ENCODE measurements at regions not wholly inside any gene's neighbourhood (a gene's known extent, or its start where the extent isn't known, plus 50 kb on each side); places are given as distances from the start of the nearest gene placed in this dataset.

DNA sequence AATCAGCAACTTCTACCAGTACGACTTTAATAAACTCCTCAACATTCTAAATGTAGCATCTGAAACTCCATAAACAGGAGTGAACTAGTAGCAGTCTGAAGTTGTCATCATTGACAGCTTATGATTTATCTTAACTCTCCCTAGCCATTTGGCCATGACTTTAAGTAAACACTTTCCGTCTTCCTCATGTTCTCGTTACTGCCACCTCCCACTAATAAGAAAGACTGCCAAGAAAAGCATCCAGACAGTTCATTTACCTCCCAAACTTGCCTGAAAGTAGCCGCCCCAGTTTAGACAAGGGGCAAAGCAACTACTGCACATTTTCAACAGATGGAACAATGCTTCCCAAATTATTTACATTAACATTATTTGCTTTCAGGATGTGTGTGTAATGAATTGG is 287.5 kb downstream of the OSR1 start:
- TF ChIP-seq, protein P1, sequence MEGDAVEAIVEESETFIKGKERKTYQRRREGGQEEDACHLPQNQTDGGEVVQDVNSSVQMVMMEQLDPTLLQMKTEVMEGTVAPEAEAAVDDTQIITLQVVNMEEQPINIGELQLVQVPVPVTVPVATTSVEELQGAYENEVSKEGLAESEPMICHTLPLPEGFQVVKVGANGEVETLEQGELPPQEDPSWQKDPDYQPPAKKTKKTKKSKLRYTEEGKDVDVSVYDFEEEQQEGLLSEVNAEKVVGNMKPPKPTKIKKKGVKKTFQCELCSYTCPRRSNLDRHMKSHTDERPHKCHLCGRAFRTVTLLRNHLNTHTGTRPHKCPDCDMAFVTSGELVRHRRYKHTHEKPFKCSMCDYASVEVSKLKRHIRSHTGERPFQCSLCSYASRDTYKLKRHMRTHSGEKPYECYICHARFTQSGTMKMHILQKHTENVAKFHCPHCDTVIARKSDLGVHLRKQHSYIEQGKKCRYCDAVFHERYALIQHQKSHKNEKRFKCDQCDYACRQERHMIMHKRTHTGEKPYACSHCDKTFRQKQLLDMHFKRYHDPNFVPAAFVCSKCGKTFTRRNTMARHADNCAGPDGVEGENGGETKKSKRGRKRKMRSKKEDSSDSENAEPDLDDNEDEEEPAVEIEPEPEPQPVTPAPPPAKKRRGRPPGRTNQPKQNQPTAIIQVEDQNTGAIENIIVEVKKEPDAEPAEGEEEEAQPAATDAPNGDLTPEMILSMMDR (IDR thresholded peaks at IDR 0.05 in 4 of 5, conservative IDR thresholded peaks at IDR 0.05 in 1 of 5): no peak
- no peak for TF ChIP-seq POLR2A (IDR thresholded peaks at IDR 0.05)
